ENCODE measurements at regions not wholly inside any gene's neighbourhood (a gene's known extent, or its start where the extent isn't known, plus 50 kb on each side); places are given as distances from the start of the nearest gene placed in this dataset.
"Not testable (repeated sequence)": the region's sequence is repeated elsewhere in the genome, so short reads cannot be mapped to it uniquely, and the experiment has no call there.

DNA sequence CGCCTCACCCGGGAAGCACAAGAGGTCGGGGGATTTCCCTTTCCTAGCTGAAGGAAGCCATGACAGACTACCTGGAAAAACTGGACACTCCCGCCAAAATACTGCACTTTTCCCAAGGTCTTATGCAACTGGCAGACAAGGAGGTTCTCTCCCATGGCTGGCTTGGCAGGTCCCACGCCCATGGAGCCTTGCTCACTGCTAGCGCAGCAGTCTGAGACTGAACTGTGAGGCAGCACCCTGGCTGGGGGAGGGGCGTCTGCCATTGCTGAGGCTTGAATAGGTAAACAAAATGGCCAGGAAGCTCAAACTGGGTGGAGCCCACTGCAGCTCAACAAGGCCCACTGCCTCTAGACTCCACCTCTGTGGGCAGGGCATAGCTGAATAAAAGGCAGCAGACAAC lies 92.1 kb downstream of the C4BPA start:
- not testable (repeated sequence) for DNase-seq

DNA sequence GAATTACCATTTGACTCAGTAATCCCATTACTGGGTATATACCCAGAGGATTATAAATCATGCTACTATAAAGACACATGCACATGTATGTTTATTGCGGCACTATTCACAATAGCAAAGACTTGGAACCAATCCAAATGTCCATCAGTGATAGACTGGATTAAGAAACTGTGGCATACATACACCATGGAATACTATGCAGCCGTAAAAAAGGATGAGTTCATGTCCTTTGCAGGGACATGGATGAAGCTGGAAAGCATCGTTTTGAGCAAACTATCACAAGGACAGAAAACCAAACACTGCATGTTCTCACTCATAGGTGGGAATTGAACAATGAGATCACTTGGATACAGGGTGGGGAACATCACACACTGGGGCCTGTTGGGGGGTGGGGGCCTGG lies 97.5 kb downstream of the C4BPA start:
- DNase-seq = not testable (repeated sequence)

DNA sequence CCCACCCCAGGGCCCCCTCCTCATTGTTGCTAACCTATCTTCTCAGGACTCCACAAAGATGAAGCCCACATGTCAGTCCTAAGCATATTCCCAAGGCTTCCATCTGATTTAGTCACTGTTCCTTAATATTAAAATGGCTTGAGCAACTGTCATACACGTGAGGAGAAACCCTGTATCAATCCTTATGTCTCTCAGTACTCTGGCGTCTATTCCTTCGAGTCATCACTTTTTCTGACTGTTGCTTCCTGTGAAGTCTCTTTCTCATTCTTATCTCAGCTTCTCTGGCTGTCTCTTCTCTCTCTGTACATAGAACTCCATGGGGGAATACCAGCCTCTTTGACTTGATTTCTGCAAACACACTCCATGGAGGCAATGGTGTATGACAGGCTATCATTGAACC lies 98.4 kb downstream of the C4BPA start:
- DNase-seq = no peak

DNA sequence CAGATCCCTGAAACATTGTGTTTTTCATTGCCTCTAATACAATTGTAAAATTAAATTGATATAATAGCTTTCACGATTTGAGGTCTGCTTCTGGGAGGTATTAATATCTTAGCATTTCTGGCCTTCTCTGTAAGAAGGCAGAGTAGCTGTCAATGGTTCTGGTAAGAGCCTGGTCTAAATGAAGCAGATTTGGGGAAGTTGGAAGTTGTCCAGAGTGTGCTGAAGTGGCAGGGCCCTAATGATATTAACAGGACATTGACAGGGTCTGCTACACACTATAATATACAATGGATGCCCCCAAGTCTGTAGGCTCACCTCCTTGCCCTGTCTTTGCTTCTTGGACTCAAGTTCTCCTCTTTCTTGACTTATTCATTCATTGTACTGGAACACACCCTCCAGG lies 99.5 kb downstream of the C4BPA start:
- DNase-seq = peak; percentile 7

DNA sequence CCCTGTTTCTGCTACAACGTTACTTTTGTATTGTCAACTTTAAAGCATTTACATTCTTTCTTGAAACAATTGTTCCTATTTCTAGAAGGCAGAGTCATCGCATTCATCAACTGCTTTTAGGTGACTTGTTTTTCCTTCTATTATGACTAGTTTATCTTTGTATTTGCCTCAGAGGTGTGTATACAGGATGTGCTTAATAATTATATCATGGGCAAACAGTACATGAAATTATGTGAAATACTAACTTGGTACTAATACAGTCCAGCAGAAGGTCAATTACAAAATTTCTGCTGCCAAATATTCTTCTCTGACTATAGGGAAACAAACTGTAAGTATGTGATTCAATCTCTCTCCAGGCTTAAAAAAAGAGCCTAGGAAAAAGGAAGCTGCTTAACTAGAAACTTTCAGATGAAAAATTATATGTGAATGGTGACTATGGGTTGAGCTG lies 101.6 kb downstream of the C4BPA start:
- no peak for DNase-seq

DNA sequence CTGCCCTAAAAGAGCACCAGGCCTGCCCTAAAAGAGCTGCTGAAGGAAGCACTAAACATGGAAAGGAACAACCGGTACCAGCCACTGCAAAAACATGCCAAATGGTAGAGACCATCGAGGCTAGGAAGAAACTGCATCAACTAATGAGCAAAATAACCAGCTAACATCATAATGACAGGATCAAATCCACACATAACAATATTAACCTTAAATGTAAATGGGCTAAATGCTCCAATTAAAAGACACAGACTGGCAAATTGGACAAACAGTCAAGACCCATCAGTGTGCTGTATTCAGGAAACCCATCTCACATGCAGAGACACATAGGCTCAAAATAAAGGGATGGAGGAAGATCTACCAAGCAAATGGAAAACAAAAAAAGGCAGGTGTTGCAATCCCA lies 104.7 kb downstream of the C4BPA start:
- not testable (repeated sequence) for DNase-seq

DNA sequence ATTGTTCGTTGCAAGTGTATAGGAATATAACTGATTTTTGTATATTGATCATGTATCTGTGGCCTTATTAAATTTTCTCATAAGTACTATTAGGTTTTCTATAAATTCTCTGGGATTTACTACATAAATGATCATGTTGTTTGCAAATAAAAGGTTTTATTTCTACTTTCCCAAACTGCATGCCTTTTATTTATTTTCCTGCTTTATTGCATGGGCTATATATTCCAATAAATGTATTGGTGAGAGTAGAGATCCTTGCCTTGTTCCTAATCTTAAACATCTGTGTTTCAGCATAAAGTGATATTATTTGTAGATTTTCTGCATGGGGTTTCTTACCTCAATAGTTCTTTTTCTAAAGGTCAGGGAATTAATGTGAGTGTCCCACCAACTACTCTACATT lies 107.0 kb upstream of the CD55 start:
- DNase-seq = no peak

DNA sequence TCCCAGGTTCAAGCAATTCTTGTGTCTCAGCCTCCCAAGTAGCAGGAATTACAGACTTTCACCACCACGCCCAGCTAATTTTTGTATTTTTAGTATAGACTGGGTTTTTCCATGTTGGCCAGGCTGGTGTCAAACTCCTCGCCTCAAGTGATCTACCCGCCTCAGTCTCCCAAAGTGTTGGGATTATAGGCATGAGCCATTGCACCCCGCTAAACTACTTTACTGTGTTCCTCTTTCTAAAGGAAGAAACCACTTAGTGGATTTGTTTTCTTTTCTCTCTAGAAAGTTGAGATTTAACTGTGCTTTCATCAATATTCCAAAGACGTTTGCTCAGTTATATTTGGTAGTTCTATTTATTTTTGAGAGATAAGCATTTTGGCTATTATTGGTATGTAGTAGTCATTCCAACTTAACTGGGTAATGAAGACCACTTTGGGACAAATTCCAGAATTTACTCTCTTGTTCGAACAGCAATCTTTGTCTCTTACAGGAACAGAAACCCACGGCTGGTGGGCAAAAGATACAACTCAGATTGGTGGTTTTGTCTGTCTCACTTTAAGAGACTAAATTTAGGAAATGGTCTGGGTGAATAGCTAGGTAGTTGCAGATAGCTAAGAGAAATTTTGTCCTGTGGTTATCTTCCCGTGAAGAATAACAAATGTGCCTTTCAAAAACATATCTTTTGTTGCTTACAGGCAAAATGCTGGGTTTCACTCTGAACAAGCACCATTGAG lies 103.5 kb upstream of the CD55 start:
- no peak for DNase-seq

DNA sequence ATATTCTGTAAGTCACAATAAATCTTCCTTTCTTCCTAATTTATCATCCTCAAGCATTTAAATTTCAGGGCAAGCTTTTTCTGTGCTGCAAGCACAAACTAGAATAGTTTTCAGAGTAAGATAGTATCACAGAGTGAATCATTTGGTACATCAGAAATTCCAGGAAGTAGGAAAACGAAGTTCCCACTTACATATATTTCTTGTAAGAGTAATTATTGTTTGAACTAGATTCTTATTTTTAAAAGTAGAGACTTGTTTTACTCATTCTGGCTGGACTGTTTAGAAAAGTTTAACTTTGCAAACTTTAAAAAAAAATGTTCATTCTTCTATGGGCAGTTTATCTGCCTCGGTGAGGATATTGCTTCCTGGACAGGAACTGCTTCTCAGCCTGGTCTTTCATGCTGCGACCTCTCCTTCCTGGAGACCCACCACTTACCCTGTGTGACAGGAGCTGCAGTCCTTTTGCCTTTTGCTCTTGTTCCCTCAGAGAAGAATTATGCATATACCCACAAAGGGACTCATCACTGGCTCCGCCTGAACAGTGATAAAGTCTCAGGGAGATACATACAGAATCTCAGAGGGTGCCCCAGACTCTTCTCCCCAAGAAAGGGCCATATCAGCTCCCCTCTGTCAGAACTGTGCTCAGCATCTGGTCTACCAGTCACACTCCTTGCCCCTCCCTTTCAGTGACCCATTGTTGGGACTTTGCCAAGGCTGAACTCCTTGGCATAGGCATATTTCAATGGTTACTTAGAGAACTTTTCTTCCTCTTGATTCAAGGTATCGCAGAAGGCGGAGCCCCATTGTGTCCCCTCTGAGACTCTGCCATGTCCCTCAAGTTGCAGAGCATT lies 102.7 kb upstream of the CD55 start:
- no peak for DNase-seq

DNA sequence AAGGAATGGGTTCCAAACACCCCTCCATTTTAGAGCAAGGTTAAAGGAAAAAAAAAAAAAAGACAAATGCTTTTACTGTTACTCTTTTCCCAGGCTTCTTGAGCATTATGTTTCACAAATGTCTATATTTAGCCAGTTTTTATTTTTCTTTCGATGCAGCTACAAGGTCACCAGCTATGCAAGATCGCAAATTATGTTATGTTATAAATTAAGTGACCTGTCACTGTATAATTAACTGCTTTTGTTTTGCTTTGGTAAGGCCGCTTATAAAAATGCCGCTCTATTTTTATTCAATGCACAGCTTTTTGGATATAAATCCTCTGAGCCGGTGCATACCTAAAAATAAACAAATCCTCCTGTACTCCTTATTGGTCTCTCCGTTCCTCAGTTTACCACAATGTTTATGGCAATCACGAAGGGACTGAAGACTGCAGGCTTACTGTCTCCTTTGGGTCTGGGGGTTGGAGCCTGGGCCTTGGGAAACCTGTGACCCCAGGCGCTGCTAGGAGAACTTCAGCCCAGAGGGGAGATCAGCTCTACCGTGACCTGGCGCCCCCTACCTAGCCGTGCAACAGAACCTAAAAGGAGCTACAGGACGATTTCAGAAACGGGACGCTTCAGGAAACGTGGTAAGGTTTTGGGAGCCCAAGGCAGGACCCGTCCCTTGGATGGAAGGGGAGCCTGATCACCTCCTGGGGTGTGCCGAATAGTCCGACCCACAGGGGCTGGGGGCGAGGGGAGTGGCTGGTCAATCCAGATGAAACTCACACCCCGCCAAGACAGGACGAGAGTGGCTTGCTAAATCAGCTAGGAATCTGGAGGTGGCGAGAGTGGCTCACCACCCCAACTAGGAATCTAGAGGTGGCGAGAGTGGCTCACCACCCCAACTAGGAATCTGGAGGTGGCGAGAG lies 101.2 kb upstream of the CD55 start:
- no peak for DNase-seq

DNA sequence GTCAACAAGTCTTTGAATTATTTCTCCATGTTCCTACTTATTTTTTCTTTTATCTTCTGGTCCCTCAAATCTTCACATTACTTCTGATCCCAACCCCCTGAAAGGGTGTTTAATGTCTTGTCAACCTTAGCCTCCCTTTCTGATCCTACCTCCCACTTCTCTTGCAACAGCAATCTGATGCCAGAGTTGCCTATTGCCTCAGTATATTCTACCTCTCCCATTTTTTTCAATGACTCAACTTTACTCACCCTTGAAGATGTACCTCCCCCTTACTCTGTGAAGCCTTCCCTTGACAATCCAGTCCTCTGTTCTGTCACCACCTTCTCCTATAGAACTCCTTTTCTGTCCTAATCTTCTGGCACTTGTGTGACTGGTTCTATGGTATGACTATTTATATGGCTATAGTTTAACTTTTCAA lies 99.5 kb upstream of the CD55 start:
- DNase-seq = no peak

DNA sequence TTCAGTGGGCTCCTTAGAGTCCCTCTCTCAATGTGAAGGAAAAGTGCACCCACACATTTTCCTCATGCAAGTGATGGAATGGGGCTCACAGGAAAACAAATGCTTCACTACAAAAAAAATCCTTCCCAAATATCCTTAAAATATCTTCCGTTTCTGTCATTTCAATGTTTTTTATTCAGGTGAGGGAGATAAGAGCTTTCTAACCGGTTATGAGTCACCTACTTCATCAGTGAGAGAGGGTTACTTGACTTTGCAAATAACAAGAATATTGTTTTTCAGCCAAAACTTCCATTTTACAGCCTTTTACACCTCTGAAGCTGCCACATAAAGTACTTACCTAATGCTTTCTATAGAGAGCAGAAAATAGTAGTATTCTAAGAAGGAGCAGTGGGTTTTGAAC lies 98.3 kb upstream of the CD55 start:
- no peak for DNase-seq

DNA sequence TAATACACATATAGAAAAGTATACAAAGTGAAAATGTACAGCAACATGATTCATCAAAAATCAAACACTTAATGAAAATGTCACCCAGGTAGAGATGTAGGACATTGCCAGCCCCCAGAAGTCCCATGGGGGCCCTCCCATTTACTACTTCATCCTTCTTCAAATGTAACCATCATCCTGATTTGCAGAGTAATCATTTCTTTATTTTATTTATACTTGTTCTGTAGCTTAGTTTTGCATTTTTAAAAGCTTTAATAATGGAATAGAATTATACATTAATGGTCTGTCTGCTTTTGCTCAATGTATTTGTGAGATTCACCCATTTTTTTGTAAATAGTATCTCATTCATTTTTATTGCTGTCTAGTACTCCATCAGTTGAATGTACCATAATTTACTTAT lies 96.8 kb upstream of the CD55 start:
- DNase-seq = no peak

DNA sequence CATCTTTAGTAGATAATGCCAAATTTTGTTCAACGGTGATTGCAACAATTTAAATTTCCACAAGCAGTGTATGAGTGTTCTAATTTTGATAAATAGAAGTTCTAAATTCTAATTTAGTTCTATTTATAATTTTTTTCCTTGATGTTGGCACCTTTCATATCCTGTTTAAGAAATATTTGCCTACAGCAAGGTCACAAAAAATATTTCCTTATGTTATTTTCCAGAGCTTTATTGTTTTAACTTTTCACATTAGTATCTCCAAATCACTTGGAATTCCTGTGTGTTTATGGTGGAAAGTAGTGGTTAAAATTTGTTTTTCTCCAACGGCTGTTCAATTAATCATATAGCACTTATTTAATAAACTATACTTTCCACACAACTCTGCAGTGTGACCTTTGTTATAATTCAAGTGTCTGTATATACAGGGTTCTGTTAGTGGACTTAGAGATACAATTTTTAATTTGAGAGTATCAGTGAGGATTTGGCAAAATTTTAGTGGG lies 94.3 kb upstream of the CD55 start:
- no peak for DNase-seq

DNA sequence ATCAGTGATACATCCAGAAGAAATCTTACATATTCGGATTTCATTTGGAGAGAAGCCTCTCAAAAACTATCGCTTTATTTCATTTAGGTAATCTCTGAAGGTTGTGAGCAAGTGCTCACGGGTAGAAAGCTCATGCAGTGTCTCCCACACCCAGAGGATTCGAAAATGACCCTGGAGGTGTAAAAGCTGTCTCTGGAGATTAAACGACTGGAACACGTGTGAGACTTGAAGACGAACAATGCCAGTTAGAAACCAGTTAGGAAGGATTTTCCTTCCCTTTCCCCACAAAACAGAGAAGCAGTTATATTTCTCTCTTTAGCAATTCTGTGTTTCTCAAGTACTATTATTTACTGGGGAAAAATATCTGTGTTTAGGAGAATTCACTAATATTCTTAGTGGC lies 92.5 kb upstream of the CD55 start:
- no peak for DNase-seq

DNA sequence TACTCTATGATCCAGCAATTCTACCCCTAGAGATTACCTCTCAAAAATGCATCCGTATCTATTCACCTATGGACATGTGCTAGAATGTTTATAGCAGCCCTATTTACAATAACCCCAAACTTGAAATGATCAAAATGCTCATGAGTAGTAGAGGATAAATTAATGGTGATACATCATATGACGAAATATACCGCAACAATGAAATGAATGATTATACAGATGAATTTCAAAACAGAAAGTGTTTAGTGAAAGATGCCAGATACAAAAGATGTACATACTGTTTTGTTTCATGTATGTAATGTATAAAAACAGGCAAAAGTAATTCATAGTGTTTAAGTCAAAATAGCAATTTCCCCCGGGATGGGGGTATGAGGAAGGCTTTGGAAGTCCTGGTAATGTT lies 91.0 kb upstream of the CD55 start:
- DNase-seq = no peak

DNA sequence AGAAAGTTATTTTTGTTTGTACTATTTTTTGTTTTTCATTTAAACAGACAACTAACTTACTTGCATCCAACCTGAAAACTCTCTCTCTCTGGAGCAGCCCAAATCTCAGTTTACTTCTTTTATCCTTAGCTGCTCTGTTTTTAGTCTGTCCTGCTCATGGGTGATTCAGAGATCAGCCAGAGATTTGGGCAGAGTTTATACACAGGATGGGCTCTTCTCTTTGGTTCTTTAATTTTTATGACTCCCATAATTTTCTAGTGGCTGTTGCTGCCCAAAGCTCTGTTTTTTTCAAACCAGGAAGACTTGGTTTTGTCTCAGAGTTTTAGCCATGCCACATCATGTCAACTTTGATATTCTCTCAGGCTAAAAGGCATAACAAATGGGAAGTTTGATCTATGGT lies 86.8 kb upstream of the CD55 start:
- DNase-seq = no peak

DNA sequence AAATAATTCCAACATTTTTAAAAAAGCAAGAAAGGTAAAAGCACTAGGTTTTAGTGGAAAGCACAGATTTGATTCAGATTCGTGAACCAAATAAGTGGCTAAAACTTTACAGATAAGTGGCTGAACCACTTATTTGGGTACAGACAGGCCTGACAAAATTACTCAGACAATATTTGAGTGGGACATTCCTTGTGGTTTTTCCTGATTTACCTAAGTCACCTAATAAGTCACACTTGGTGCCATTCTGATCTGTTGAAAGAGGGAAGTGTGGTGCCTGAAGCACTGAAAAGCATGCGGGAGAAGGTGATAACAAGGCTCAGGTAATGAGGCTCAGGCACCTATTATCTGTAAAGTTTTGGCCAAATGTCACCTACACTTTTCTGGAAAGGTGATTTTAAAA lies 81.6 kb upstream of the CD55 start:
- no peak for DNase-seq

DNA sequence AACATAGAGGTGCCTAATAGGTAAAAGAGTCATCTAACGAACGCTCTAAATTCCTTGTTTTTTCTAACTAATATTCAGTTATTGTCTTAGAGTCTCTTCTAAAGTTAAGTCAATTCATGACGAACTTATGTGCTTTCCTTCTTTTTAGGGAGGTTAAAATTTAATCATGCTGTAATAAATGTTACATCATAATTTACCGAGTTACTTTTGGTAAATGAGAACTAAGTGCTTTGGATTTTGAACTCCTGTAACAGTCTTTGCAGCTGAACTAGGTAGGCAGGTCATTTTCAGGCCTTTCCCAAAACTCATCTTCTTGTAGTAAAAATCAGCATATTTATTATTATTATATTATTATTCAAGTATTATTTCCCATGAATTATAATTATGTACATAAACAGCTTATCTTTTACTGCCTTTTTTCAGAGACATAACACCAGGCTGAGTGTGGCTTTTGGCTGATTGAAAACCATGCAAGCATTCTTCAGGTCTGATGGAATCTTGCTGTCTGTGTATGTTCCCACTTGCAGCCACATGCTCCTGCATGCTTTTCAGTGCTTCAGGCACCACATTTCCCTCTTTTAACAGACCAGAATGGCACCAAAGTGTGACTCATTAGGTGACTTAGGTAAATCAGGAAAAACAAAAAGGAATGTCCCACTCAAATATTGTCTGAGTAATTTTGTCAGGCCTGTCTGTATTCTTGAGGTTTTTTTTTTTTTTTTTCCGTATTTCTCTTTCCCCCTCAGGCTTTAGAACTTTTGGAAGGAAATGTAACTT lies 81.0 kb upstream of the CD55 start:
- DNase-seq = no peak

DNA sequence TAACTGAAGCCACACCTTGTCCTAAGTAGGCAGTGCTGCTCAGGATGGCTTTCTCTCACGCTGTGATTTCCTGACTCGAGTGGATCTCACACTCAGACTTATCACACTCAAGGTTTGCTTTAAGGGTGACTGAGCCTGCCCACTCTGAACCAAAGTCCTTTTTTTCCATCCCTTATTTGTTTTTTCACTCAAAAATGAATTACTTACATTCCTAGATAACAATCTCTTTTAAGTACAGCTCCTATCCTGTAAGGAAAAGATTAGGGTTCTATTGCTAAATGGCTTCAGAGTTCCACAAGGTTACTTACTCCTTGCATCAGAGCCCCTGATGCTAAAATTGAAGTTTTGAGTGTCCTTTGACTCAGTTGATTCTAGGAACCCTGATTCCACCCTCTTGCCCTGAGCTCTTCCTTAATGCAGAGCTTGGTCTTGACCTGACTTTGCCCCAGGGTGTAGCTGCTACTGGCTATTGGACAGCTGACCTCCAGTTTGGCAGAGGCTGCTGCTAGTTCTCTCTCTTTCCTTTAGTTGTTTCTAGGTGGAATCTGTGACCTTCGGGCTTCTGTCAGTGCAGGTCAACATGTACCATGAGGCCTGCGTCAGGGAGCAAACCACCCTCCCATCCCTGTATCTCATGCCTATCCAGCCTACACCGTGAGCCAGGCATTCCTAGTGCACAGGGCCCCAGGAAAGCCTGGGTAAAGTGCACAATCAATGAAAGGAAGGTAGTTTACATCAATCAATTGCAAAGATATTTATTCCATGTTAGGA lies 80.1 kb upstream of the CD55 start:
- DNase-seq = no peak

All from GDM1 (cell line).